ENCODE measurements at regions not wholly inside any gene's neighbourhood (a gene's known extent, or its start where the extent isn't known, plus 50 kb on each side); places are given as distances from the start of the nearest gene placed in this dataset.
"Not testable (repeated sequence)": the region's sequence is repeated elsewhere in the genome, so short reads cannot be mapped to it uniquely, and the experiment has no call there.

DNA sequence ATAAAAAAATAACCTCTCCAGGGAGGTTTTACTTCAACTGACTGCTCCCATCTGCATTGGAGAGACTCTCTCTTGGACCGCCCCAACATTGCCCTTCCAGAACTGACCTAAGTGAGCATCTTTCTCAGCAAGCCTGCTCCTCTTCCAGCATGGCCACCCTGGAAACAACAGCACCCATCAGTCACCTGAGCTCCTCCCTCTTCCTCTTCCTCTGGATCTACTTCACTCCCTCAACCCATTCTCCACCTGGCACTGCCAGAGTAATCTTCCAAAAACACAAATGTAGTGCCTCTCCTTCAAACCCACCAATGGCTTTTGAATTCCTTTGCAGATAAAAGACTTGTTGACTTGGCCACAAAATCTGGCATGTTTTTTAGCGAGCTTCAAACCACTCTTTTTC lies 128.8 kb upstream of the NR2F2 start:
- no peak overlapping the region for H3K4me3 ChIP-seq
- no peak for TF ChIP-seq POLR2A (IDR thresholded peaks at IDR 0.05)
- TF ChIP-seq, protein P1, sequence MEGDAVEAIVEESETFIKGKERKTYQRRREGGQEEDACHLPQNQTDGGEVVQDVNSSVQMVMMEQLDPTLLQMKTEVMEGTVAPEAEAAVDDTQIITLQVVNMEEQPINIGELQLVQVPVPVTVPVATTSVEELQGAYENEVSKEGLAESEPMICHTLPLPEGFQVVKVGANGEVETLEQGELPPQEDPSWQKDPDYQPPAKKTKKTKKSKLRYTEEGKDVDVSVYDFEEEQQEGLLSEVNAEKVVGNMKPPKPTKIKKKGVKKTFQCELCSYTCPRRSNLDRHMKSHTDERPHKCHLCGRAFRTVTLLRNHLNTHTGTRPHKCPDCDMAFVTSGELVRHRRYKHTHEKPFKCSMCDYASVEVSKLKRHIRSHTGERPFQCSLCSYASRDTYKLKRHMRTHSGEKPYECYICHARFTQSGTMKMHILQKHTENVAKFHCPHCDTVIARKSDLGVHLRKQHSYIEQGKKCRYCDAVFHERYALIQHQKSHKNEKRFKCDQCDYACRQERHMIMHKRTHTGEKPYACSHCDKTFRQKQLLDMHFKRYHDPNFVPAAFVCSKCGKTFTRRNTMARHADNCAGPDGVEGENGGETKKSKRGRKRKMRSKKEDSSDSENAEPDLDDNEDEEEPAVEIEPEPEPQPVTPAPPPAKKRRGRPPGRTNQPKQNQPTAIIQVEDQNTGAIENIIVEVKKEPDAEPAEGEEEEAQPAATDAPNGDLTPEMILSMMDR (IDR thresholded peaks at IDR 0.05): no peak
- H3K27ac ChIP-seq: no peak overlapping the region
- H3K4me1 ChIP-seq: no peaks in the 10 kb centered on the region
- H3K36me3 ChIP-seq: no peaks in the 10 kb centered on the region
- H3K27me3 ChIP-seq: no peaks in the 10 kb centered on the region
- no peak for DNase-seq
- no peaks in the 10 kb centered on the region for H3K9me3 ChIP-seq
- intact Hi-C loops (cut with DNase I; ENCODE audit: low total_unique reads): no loop called here

DNA sequence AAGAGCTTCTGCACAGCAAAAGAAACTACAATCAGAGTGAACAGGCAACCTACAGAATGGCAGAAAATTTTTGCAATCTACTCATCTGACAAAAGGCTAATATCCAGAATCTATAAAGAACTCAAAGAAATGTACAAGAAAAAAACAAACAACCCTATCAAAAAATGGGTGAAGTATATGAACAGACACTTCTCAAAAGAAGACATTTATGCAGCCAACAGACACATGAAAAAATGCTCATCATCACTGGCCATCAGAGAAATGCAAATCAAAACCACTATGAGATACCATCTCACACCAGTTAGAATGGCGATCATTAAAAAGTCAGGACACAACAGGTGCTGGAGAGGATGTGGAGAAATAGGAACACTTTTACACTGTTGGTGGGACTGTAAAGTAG lies 124.9 kb upstream of the NR2F2 start:
- H3K36me3 ChIP-seq: not testable (repeated sequence)

DNA sequence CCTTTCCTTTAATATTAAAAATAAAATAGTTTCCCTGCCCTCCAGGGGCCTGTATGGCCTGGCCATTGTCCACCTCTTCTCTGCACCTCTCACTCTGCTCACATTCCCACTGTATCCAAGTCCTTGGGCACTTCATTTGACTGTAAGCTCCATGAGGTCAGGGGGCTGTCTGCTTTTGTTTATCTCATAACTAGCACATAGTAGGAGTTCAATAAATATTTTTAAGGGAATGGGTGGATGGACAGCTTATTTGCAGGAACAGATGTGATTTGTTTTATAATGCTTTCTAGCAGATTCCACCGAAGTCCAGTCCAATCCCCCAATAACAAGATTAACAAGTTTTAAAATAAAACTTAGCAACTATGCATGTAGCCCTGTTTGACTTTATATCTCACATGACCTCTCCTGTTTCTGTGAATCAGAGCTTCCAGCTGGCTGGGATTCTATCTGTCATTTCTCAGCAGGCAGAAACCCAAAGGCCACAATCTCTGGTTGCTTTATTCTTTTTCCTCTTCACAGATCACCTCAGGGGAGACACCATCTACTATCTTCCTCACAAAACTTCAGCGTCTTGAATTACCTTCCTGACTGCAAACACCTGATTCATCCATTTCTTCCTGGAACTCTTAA lies 123.0 kb upstream of the NR2F2 start:
- intact Hi-C loops (cut with DNase I; ENCODE audit: low total_unique reads): no loop called here
- Histone ChIP-seq H3K9me3 (no peaks in the 10 kb centered on the region), H3K27me3 (no peaks in the 10 kb centered on the region), H3K27ac (no peak overlapping the region), H3K4me1 (no peaks in the 10 kb centered on the region), H3K36me3 (no peaks in the 10 kb centered on the region), H3K4me3 (no peak overlapping the region)
- DNase-seq: no peak
- TF ChIP-seq, protein P1 (IDR thresholded peaks at IDR 0.05): no peak
- no peak for TF ChIP-seq POLR2A (IDR thresholded peaks at IDR 0.05)

More for the DNA sequence above, 124.9 kb upstream of the NR2F2 start:
- H3K27me3 ChIP-seq; DNase-seq; H3K4me3 ChIP-seq; H3K9me3 ChIP-seq; intact Hi-C loops (cut with DNase I; ENCODE audit: low total_unique reads); H3K4me1 ChIP-seq; H3K27ac ChIP-seq: not testable (repeated sequence)

DNA sequence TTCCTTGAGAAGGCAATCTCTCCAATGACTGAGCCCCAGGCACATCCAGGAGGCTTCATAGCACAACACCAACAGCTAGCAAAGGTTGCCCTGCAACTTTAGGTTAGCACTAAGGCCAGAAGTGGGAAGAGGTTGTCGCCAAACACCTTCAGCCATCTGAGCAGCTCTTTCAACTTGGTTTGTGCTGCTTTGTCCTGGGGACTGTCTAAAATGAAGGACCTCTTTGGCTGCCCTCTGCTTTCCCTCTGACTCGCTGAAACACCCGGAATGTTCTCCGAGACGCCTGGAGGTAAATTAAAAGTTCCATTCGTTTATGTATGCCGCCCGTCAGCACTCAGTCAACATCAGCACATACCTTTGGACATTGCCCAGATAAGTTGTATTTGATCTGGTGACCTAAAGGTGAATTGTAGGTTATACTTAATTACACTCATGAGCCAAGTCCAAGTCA lies 121.2 kb upstream of the NR2F2 start:
- no peaks in the 10 kb centered on the region for H3K27me3 ChIP-seq
- no peak for TF ChIP-seq POLR2A (IDR thresholded peaks at IDR 0.05)
- TF ChIP-seq, protein P1 (IDR thresholded peaks at IDR 0.05): no peak
- intact Hi-C loops (cut with DNase I; ENCODE audit: low total_unique reads): no loop called here
- no peak for DNase-seq
- no peaks in the 10 kb centered on the region for H3K9me3 ChIP-seq
- no peaks in the 10 kb centered on the region for H3K36me3 ChIP-seq
- H3K4me3 ChIP-seq: no peak overlapping the region
- no peaks in the 10 kb centered on the region for H3K4me1 ChIP-seq
- H3K27ac ChIP-seq: no peak overlapping the region

DNA sequence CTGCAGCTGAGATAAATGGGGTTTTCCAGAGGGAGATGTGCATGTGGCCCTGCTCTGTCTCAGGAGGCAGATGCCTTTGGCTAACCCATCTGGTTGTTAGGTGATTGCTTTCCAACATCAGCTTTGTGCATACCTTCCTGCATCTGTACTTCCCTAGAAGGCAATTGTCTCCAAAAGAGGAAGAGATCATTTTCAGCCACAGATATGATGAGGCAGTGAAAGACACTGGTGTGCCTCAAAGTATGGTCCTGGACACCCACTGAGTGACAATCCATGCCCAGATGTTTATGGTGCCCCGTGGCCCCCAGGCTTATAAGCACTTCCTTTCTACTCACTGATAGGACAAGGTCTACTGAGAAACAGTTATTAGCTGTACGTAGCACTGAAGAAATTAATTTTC lies 117.5 kb upstream of the NR2F2 start:
- Histone ChIP-seq H3K36me3 (no peaks in the 10 kb centered on the region), H3K9me3 (no peaks in the 10 kb centered on the region), H3K4me1 (no peaks in the 10 kb centered on the region), H3K27ac (no peak overlapping the region), H3K27me3 (no peaks in the 10 kb centered on the region), H3K4me3 (no peak overlapping the region)
- intact Hi-C loops (cut with DNase I; ENCODE audit: low total_unique reads): no loop called here
- DNase-seq: no peak
- no peak for TF ChIP-seq POLR2A (IDR thresholded peaks at IDR 0.05)
- TF ChIP-seq, protein P1 (IDR thresholded peaks at IDR 0.05): no peak

DNA sequence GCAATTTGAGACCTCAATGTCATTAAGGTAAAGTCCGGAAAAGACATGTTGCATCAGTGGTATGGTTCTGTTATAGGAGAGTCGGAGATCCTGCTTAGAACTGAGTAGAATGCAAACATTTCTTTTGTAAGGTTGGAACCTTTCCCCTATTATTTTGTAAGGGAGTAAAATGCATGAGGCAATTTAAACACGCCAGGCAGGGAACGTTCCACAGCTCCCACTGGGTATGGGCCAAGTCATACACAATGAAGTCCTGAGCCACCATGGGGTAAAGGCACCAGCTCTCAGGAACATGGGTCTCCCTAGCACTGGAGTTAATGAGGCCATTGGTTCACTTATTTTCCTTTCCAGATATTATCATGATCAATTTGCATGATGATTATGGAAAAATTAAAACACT lies 116.6 kb upstream of the NR2F2 start:
- intact Hi-C loops (cut with DNase I; ENCODE audit: low total_unique reads): no loop called here
- H3K9me3 ChIP-seq: no peaks in the 10 kb centered on the region
- TF ChIP-seq POLR2A (IDR thresholded peaks at IDR 0.05): no peak
- TF ChIP-seq, protein P1 (IDR thresholded peaks at IDR 0.05): no peak
- H3K27me3 ChIP-seq: no peaks in the 10 kb centered on the region
- H3K27ac ChIP-seq: no peak overlapping the region
- DNase-seq: no peak
- no peaks in the 10 kb centered on the region for H3K4me1 ChIP-seq
- H3K4me3 ChIP-seq: no peak overlapping the region
- H3K36me3 ChIP-seq: no peaks in the 10 kb centered on the region

DNA sequence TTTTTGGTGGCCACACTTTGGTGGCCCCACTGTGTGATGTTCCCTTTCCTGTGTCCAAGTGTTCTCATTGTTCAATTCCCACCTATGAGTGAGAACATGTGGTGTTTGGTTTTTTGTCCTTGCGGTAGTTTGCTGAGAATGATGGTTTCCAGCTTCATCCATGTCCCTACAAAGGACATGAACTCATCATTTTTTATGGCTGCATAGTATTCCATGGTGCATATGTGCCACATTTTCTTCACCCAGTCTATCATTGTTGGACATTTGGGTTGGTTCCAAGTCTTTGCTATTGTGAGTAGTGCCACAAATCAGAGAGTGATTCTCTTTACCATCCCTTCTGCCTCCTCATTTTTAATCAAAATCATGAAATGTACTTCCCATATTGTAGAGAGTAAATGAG lies 114.0 kb upstream of the NR2F2 start:
- H3K27me3 ChIP-seq; H3K4me1 ChIP-seq; H3K27ac ChIP-seq; intact Hi-C loops (cut with DNase I; ENCODE audit: low total_unique reads); H3K4me3 ChIP-seq; H3K9me3 ChIP-seq; DNase-seq; H3K36me3 ChIP-seq: not testable (repeated sequence)

Measured in uterus (tissue), 3 donors.